Fibroblast of lung (primary cell): ENCODE measurements at regions not wholly inside any gene's neighbourhood (a gene's known extent, or its start where the extent isn't known, plus 50 kb on each side); places are given as distances from the start of the nearest gene placed in this dataset.

ENCODE experiments used
- DNase-seq, 2 donors: peaks; one replicate each; pipeline versions ENCODE4 v3.0.0 to v3.0.0-alpha.2; 2010; ENCODE audit warnings: low read depth in 2 of 2
- H2AFZ ChIP-seq: 2 replicates; pipeline ENCODE4 v1.5.1; 2012; ENCODE audit warnings: low read length, control low read depth, inconsistent platforms
- H3K27ac ChIP-seq: 2 replicates; pipeline ENCODE4 v1.5.1; 2011; ENCODE audit warnings: low read length, control low read depth; ENCODE audit not compliant: insufficient read depth
- H3K27me3 ChIP-seq: 2 replicates; pipeline ENCODE4 v1.5.1; 2011; ENCODE audit warnings: mild to moderate bottlenecking, low read length; ENCODE audit not compliant: control insufficient read depth, insufficient read depth
- H3K36me3 ChIP-seq: 2 replicates; pipeline ENCODE4 v1.5.1; 2011; ENCODE audit warnings: low read length; ENCODE audit not compliant: control insufficient read depth, insufficient read depth
- H3K4me1 ChIP-seq: 2 replicates; pipeline ENCODE4 v1.5.1; 2011; ENCODE audit warnings: low read length; ENCODE audit not compliant: control insufficient read depth, insufficient read depth; ENCODE audit errors: extremely low read depth
- H3K4me2 ChIP-seq: 2 replicates; pipeline ENCODE4 v1.5.1; 2011; ENCODE audit warnings: low read length, control low read depth; ENCODE audit not compliant: insufficient read depth; ENCODE audit errors: extremely low read depth
- H3K4me3 ChIP-seq, 4 experiments: fragments of 200-600 bp in 1 of 4; sonication (generic) in 1 of 4; replicated peaks in 1 of 4; 2 replicates each; pipeline ENCODE4 v1.5.1; 2011 to 2016; ENCODE audit warnings: low read length in 4 of 4, low read depth in 3 of 4, mild to moderate bottlenecking in 3 of 4, control low read depth in 2 of 4, inconsistent platforms in 1 of 4, mixed read lengths in 1 of 4; ENCODE audit not compliant: insufficient read depth in 1 of 4; ENCODE audit errors: control extremely low read depth in 1 of 4
- H3K79me2 ChIP-seq: 2 replicates; pipeline ENCODE4 v1.5.1; 2012; ENCODE audit warnings: mild to moderate bottlenecking, low read length, inconsistent platforms; ENCODE audit not compliant: control insufficient read depth, insufficient read depth
- H3K9ac ChIP-seq: 2 replicates; pipeline ENCODE4 v1.5.1; 2011; ENCODE audit warnings: mild to moderate bottlenecking, low read length, control low read depth; ENCODE audit not compliant: insufficient read depth
- H3K9me3 ChIP-seq: 2 replicates; pipeline ENCODE4 v1.5.1; 2012; ENCODE audit warnings: low read depth, low read length; ENCODE audit not compliant: control insufficient read depth, insufficient read depth
- H4K20me1 ChIP-seq: 2 replicates; pipeline ENCODE4 v1.5.1; 2011; ENCODE audit warnings: low read length; ENCODE audit not compliant: control insufficient read depth, insufficient read depth; ENCODE audit errors: extremely low read depth
- CTCF ChIP-seq, 2 donors: IDR thresholded peaks in 1 of 2; conservative IDR thresholded peaks in 1 of 2; 1 replicate in 1 of 2; 2 replicates in 1 of 2; pipeline ENCODE4 v1.5.1; 2011 to 2012; ENCODE audit warnings: low read length in 2 of 2, control low read depth in 1 of 2, inconsistent platforms in 1 of 2, low read depth in 1 of 2, mild to moderate bottlenecking in 1 of 2
- EZH2 ChIP-seq: IDR thresholded peaks from 2 replicates; pipeline ENCODE4 v1.5.1; 2012; ENCODE audit warnings: low read length, control low read depth, mild to moderate bottlenecking; ENCODE audit errors: missing control alignments

- Histone ChIP-seq H3K36me3 (no peaks in the 10 kb centered on the region), H2AFZ (no peak overlapping the region), H4K20me1 (no peaks in the 10 kb centered on the region), H3K27me3 (no peaks in the 10 kb centered on the region), H3K4me3 (no peak overlapping the region), H3K4me1 (peaks cover 25% of the 10 kb centered on the region), H3K9ac (no peak overlapping the region), H3K27ac (no peak overlapping the region), H3K4me2 (no peak overlapping the region), H3K9me3 (no peaks in the 10 kb centered on the region), H3K79me2 (no peaks in the 10 kb centered on the region)
- no peak for DNase-seq
- no peak for TF ChIP-seq CTCF (conservative IDR thresholded peaks at IDR 0.05 in 1 of 2, IDR thresholded peaks at IDR 0.05 in 1 of 2; ENCODE audit: low read depth in 1 of 2, low read length in 2 of 2)
- TF ChIP-seq EZH2: no peak
Observed at GRCh38 chr15:39143479-39143878, 437.4 kb upstream of the THBS1 start.

DNA sequence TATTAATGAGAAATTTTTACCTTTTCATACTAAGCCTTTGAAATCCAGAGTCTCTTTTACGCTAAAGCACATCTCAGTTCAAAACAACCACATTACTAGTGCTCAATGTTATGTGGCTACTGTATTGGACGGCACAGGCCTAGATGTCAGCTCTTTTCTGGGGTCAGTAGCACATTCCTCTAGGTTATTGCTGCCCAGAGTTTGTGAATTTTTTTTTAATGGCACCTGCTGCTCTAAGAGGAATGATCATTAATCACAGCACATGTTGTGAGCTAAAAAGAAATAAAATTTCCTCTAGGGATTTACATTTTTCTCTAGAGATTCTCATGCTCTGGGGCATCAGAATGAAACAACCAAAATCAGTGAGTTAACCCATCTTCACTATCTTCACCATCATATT is 436.8 kb upstream of the THBS1 start:
- H3K4me2 ChIP-seq: no peak overlapping the region
- TF ChIP-seq EZH2: no peak
- no peak for TF ChIP-seq CTCF (conservative IDR thresholded peaks at IDR 0.05 in 1 of 2, IDR thresholded peaks at IDR 0.05 in 1 of 2; ENCODE audit: low read depth in 1 of 2, low read length in 2 of 2)
- DNase-seq: peak in 1 of 2 donors; percentile 17

GRCh38 chr15:39144613-39145499 is 436.0 kb upstream of the THBS1 start:
- Histone ChIP-seq H3K9ac (no peak overlapping the region), H3K4me2 (no peak overlapping the region), H3K4me3 (no peak overlapping the region), H3K4me1 (peaks cover 23% of the 10 kb centered on the region), H3K36me3 (no peaks in the 10 kb centered on the region), H2AFZ (no peak overlapping the region), H4K20me1 (no peaks in the 10 kb centered on the region), H3K27me3 (no peaks in the 10 kb centered on the region), H3K9me3 (no peaks in the 10 kb centered on the region), H3K79me2 (no peaks in the 10 kb centered on the region), H3K27ac (peak overlapping the region; percentile 3)
- peak in 1 of 2 donors; percentile 36 for DNase-seq
- no peak for TF ChIP-seq CTCF (conservative IDR thresholded peaks at IDR 0.05 in 1 of 2, IDR thresholded peaks at IDR 0.05 in 1 of 2; ENCODE audit: low read depth in 1 of 2, low read length in 2 of 2)
- TF ChIP-seq EZH2: no peak

More for the DNA sequence above, 436.8 kb upstream of the THBS1 start:
- peaks cover 25% of the 10 kb centered on the region for H3K4me1 ChIP-seq
- H4K20me1 ChIP-seq: no peaks in the 10 kb centered on the region
- H3K9ac ChIP-seq: no peak overlapping the region
- no peaks in the 10 kb centered on the region for H3K9me3 ChIP-seq
- no peaks in the 10 kb centered on the region for H3K27me3 ChIP-seq
- no peaks in the 10 kb centered on the region for H3K79me2 ChIP-seq
- no peak overlapping the region for H3K27ac ChIP-seq
- no peak overlapping the region for H3K4me3 ChIP-seq
- H2AFZ ChIP-seq: no peak overlapping the region
- no peaks in the 10 kb centered on the region for H3K36me3 ChIP-seq
